H9 (cell line): ENCODE measurements at regions not wholly inside any gene's neighbourhood (a gene's known extent, or its start where the extent isn't known, plus 50 kb on each side); places are given as distances from the start of the nearest gene placed in this dataset.

Experiments
- DNase-seq: peaks from one replicate; pipeline ENCODE4 v3.0.0-alpha.2; 2017
- H2AFZ ChIP-seq: one replicate; pipeline ENCODE4 v1.6.1; 2013; ENCODE audit warnings: mild to moderate bottlenecking, low read length, control low read depth, moderate library complexity
- H2AK5ac ChIP-seq: 2 replicates; pipeline ENCODE4 v1.6.1; 2013; ENCODE audit warnings: low read length, control low read depth, mixed read lengths; ENCODE audit not compliant: insufficient read length
- H2BK120ac ChIP-seq: one replicate; pipeline ENCODE4 v1.6.1; 2013; ENCODE audit warnings: low read depth, mild to moderate bottlenecking, low read length, control low read depth, inconsistent platforms; ENCODE audit not compliant: poor library complexity, severe bottlenecking
- H2BK12ac ChIP-seq: 2 replicates; pipeline ENCODE4 v1.6.1; 2013; ENCODE audit warnings: low read length, control low read depth, mixed read lengths, low read depth; ENCODE audit not compliant: insufficient read length
- H2BK15ac ChIP-seq: 2 replicates; pipeline ENCODE4 v1.6.1; 2013; ENCODE audit warnings: low read depth, low read length, control low read depth
- H2BK20ac ChIP-seq: one replicate; pipeline ENCODE4 v1.6.1; 2013; ENCODE audit warnings: low read depth, mild to moderate bottlenecking, low read length, control low read depth, inconsistent platforms; ENCODE audit not compliant: poor library complexity, severe bottlenecking
- H2BK5ac ChIP-seq: 2 replicates; pipeline ENCODE4 v1.6.1; 2013; ENCODE audit warnings: low read length, control low read depth, mixed read lengths; ENCODE audit not compliant: insufficient read length
- H3K14ac ChIP-seq: 2 replicates; pipeline ENCODE4 v1.6.1; 2013; ENCODE audit warnings: low read length, control low read depth; ENCODE audit not compliant: insufficient read depth
- H3K18ac ChIP-seq: 2 replicates; pipeline ENCODE4 v1.6.1; 2013; ENCODE audit warnings: low read depth, mild to moderate bottlenecking, mixed read lengths, low read length, control low read depth; ENCODE audit not compliant: insufficient read length
- H3K23ac ChIP-seq: 2 replicates; pipeline ENCODE4 v1.6.1; 2013; ENCODE audit warnings: low read length, control low read depth, mixed read lengths, low read depth; ENCODE audit not compliant: insufficient read length
- H3K23me2 ChIP-seq: 2 replicates; pipeline ENCODE4 v1.6.1; 2013; ENCODE audit warnings: low read depth, mild to moderate bottlenecking, mixed read lengths, low read length, control low read depth; ENCODE audit not compliant: insufficient read length, poor library complexity, severe bottlenecking
- H3K27ac ChIP-seq: 2 replicates; pipeline ENCODE4 v1.5.1; 2013; ENCODE audit warnings: low read length, control low read depth, mixed read lengths, low read depth; ENCODE audit not compliant: insufficient read length
- H3K27me3 ChIP-seq: 2 replicates; pipeline ENCODE4 v1.6.1; 2013; ENCODE audit warnings: low read length, control low read depth, inconsistent platforms; ENCODE audit not compliant: insufficient read depth
- H3K4ac ChIP-seq: 2 replicates; pipeline ENCODE4 v1.6.1; 2013; ENCODE audit warnings: low read depth, mild to moderate bottlenecking, control low read depth, inconsistent platforms, low read length, moderate library complexity
- H3K4me1 ChIP-seq: 2 replicates; pipeline ENCODE4 v1.6.1; 2013; ENCODE audit warnings: low read length, control low read depth, inconsistent platforms; ENCODE audit not compliant: insufficient read depth
- H3K4me2 ChIP-seq: 2 replicates; pipeline ENCODE4 v1.6.1; 2013; ENCODE audit warnings: low read length, control low read depth, mixed read lengths; ENCODE audit not compliant: insufficient read length, insufficient read depth
- H3K56ac ChIP-seq: 2 replicates; pipeline ENCODE4 v1.6.1; 2013; ENCODE audit warnings: low read depth, mild to moderate bottlenecking, mixed read lengths, low read length, control low read depth; ENCODE audit not compliant: insufficient read length
- H3K79me1 ChIP-seq: 2 replicates; pipeline ENCODE4 v1.6.1; 2013; ENCODE audit warnings: low read depth, mild to moderate bottlenecking, moderate library complexity, low read length, control low read depth, inconsistent platforms; ENCODE audit not compliant: insufficient read depth, poor library complexity, severe bottlenecking
- H3K79me2 ChIP-seq: 2 replicates; pipeline ENCODE4 v1.6.1; 2013; ENCODE audit warnings: low read length, control low read depth, inconsistent platforms; ENCODE audit not compliant: insufficient read depth
- H3K9ac ChIP-seq: 2 replicates; pipeline ENCODE4 v1.6.1; 2013; ENCODE audit warnings: low read length, control low read depth, mixed read lengths; ENCODE audit not compliant: insufficient read length; ENCODE audit errors: extremely low read depth
- H3K9me3 ChIP-seq: one replicate; pipeline ENCODE4 v1.6.1; 2013; ENCODE audit warnings: low read depth, low read length, inconsistent platforms; ENCODE audit not compliant: control insufficient read depth
- H3T11ph ChIP-seq: one replicate; pipeline ENCODE4 v1.6.1; 2013; ENCODE audit warnings: mild to moderate bottlenecking, low read length, control low read depth, inconsistent platforms
- H4K20me1 ChIP-seq: one replicate; pipeline ENCODE4 v1.6.1; 2013; ENCODE audit not compliant: control insufficient read depth, insufficient read length, insufficient read depth
- H4K5ac ChIP-seq: 2 replicates; pipeline ENCODE4 v1.6.1; 2013; ENCODE audit warnings: low read depth, mild to moderate bottlenecking, mixed read lengths, low read length, control low read depth; ENCODE audit not compliant: insufficient read length
- H4K8ac ChIP-seq: replicated peaks from 2 replicates; pipeline ENCODE4 v1.6.1; 2013; ENCODE audit warnings: low read length, control low read depth, mixed read lengths, low read depth; ENCODE audit not compliant: insufficient read length
- H4K91ac ChIP-seq: 2 replicates; pipeline ENCODE4 v1.6.1; 2013; ENCODE audit warnings: low read depth, mild to moderate bottlenecking, moderate library complexity, mixed read lengths, low read length, control low read depth; ENCODE audit not compliant: insufficient read length
- H3K27ac Mint-ChIP-seq, 3 experiments: 2 replicates in 2 of 3; 3 replicates in 1 of 3; pipeline ENCODE4 v1.8.0; 2020 to 2021; ENCODE audit warnings: mixed read lengths in 3 of 3, mild to moderate bottlenecking in 1 of 3, moderate library complexity in 1 of 3
- H3K27me3 Mint-ChIP-seq: 2 replicates; pipeline ENCODE4 v1.8.0; 2021; ENCODE audit warnings: low read depth, mild to moderate bottlenecking, moderate library complexity, mixed read lengths
- H3K36me3 Mint-ChIP-seq, 3 experiments: 2 replicates in 2 of 3; 3 replicates in 1 of 3; pipeline ENCODE4 v1.8.0; 2020 to 2021; ENCODE audit warnings: low read depth in 3 of 3, mixed read lengths in 3 of 3; ENCODE audit not compliant: insufficient read depth in 1 of 3
- H3K4me1 Mint-ChIP-seq, 2 experiments: 2 replicates each; pipeline ENCODE4 v1.8.0; 2020; ENCODE audit warnings: mixed read lengths in 2 of 2
- H3K4me3 Mint-ChIP-seq, 2 experiments: 2 replicates in 1 of 2; 3 replicates in 1 of 2; pipeline ENCODE4 v1.8.0; 2020 to 2021; ENCODE audit warnings: mild to moderate bottlenecking in 2 of 2, mixed read lengths in 2 of 2, moderate library complexity in 1 of 2
- H3K9me3 Mint-ChIP-seq, 2 experiments: 2 replicates in 1 of 2; 3 replicates in 1 of 2; pipeline ENCODE4 v1.8.0; 2020; ENCODE audit warnings: mild to moderate bottlenecking in 2 of 2, mixed read lengths in 2 of 2, moderate library complexity in 1 of 2
- CTCF ChIP-seq: fragments of 200-600 bp; sonication (generic); conservative IDR thresholded peaks from 3 replicates; pipeline ENCODE4 v1.8.0; 2021; ENCODE audit warnings: antibody characterized with exemption, mild to moderate bottlenecking
- WGBS: extraction: QIAGEN DNeasy Blood & Tissue Kit; methylation state at CpG from one replicate; pipeline ENCODE4 v1.1.7; 2013; ENCODE audit warnings: missing lambda C conversion rate, low lambda C conversion rate, mixed read lengths; ENCODE audit not compliant: insufficient read length; ENCODE audit errors: extremely low coverage; 5-methylcytosine and 5-hydroxymethylcytosine counted together

- Histone ChIP-seq H2BK20ac (no peak overlapping the region), H2AK5ac (no peak overlapping the region), H2AFZ (no peak overlapping the region), H3K18ac (no peak overlapping the region), H3K9me3 (no peaks in the 10 kb centered on the region), H4K20me1 (no peaks in the 10 kb centered on the region), H4K8ac (no peak overlapping the region), H2BK5ac (no peak overlapping the region), H4K5ac (no peak overlapping the region), H3K79me1 (no peaks in the 10 kb centered on the region), H4K91ac (no peak overlapping the region), H3K9ac (no peak overlapping the region), H2BK12ac (no peak overlapping the region), H2BK15ac (no peak overlapping the region), H2BK120ac (no peak overlapping the region), H3K27me3 (no peaks in the 10 kb centered on the region), H3K56ac (no peak overlapping the region), H3K4ac (no peak overlapping the region), H3T11ph (no peak overlapping the region), H3K27ac (no peak overlapping the region), H3K23ac (no peak overlapping the region), H3K14ac (no peak overlapping the region), H3K79me2 (no peaks in the 10 kb centered on the region), H3K4me1 (no peaks in the 10 kb centered on the region), H3K23me2 (no peaks in the 10 kb centered on the region), H3K4me2 (no peak overlapping the region)
- no peaks in the 10 kb centered on the region for H3K9me3 Mint-ChIP-seq
- H3K36me3 Mint-ChIP-seq, result no peaks in the 10 kb centered on the region
- DNase-seq, result no peak
- no peak for TF ChIP-seq CTCF
- H3K27me3 Mint-ChIP-seq, result no peaks in the 10 kb centered on the region; the same call in 1 of the 2 replicates
- H3K27ac Mint-ChIP-seq, result no peak overlapping the region
- peaks cover 0 to 7% of the 10 kb centered on the region in 2 experiments; a peak in 1 of 4 replicates for H3K4me1 Mint-ChIP-seq
- H3K4me3 Mint-ChIP-seq, result no peak overlapping the region
- WGBS, result no CpG with 5 or more reads among the region's 1 CpG
Observed at GRCh38 chr1:199945591-199945990, 81.9 kb upstream of the NR5A2 start.
